Left colon (tissue), 2 donors: ENCODE measurements at regions not wholly inside any gene's neighbourhood (a gene's known extent, or its start where the extent isn't known, plus 50 kb on each side); places are given as distances from the start of the nearest gene placed in this dataset.

Experiments used
- ATAC-seq: fragments of 200-7000 bp; cut with Tn5 transposase; one replicate; pipeline ENCODE4 v1.9.1; 2020; ENCODE audit warnings: mild to moderate bottlenecking, moderate library complexity
- DNase-seq, 2 donors: peaks; one replicate each; pipeline ENCODE4 v3.0.0-alpha.2; 2020
- intact Hi-C, 2 donors: fragments of 100-400 bp; cut with DNase I in 1 of 2; cut with micrococcal nuclease in 1 of 2; formaldehyde crosslinking; loops; one replicate each; pipeline versions ENCODE4 v1.11.2 to v1.14.0; 2022; cut with DNase I, micrococcal nuclease
- donor health status: DM: no; HTN: no; CAD: no.
- donor health status: DM: yes; HTN: yes; CAD: no.

- DNase-seq (no peak), ATAC-seq (no peak)
- intact Hi-C loops = no loop called here
Observed at GRCh38 chr22:34760276-34761008, 305.5 kb upstream of the ISX start.

GRCh38 chr22:34761111-34761510 is 304.8 kb upstream of the ISX start:
- ATAC-seq (no peak), DNase-seq (no peak)
- intact Hi-C loops = no loop called here

- intact Hi-C loops = no loop called here
- ATAC-seq = no peak
Observed at GRCh38 chr22:34763496-34763895, 302.5 kb upstream of the ISX start.

GRCh38 chr22:34765115-34765514 is 300.8 kb upstream of the ISX start:
- no peak for DNase-seq
- ATAC-seq = no peak
- intact Hi-C loops = no loop called here

More at GRCh38 chr22:34763496-34763895, 302.5 kb upstream of the ISX start:
- DNase-seq = no peak

- DNase-seq (no peak), ATAC-seq (no peak)
- intact Hi-C loops = no loop called here
Observed at GRCh38 chr22:34769361-34769760, 296.6 kb upstream of the ISX start.

- DNase-seq = no peak
- intact Hi-C loops = no loop called here
- ATAC-seq = no peak
Observed at GRCh38 chr22:34776817-34777216, 289.1 kb upstream of the ISX start.

- DNase-seq = no peak
- intact Hi-C loops = no loop called here
- ATAC-seq = no peak
Observed at GRCh38 chr22:34781681-34782080, 284.3 kb upstream of the ISX start.

GRCh38 chr22:34783436-34783835 is 282.5 kb upstream of the ISX start:
- intact Hi-C loops = no loop called here
- no peak for DNase-seq
- ATAC-seq = no peak

GRCh38 chr22:34784056-34784455 is 281.9 kb upstream of the ISX start:
- ATAC-seq = no peak
- no peak for DNase-seq
- intact Hi-C loops = no loop called here

- intact Hi-C loops = no loop called here
Observed at GRCh38 chr22:34797826-34798225, 268.1 kb upstream of the ISX start.

GRCh38 chr22:34798605-34799004 is 267.4 kb upstream of the ISX start:
- DNase-seq = no peak
- intact Hi-C loops = no loop called here
- ATAC-seq = no peak

More at GRCh38 chr22:34797826-34798225, 268.1 kb upstream of the ISX start:
- DNase-seq (no peak), ATAC-seq (no peak)

GRCh38 chr22:34800260-34800980 is 265.5 kb upstream of the ISX start:
- DNase-seq = no peak
- no peak for ATAC-seq
- intact Hi-C loops = no loop called here

- DNase-seq = no peak
- intact Hi-C loops = no loop called here
- no peak for ATAC-seq
Observed at GRCh38 chr22:34801221-34801620, 264.7 kb upstream of the ISX start.

- DNase-seq = no peak
- intact Hi-C loops = no loop called here
Observed at GRCh38 chr22:34804091-34804490, 261.9 kb upstream of the ISX start.

GRCh38 chr22:34804604-34805003 is 261.4 kb upstream of the ISX start:
- ATAC-seq (no peak), DNase-seq (no peak)
- intact Hi-C loops = no loop called here

More at GRCh38 chr22:34804091-34804490, 261.9 kb upstream of the ISX start:
- ATAC-seq = no peak

- ATAC-seq (no peak), DNase-seq (no peak)
- intact Hi-C loops = no loop called here
Observed at GRCh38 chr22:34805771-34806170, 260.2 kb upstream of the ISX start.

GRCh38 chr22:34808618-34809017 is 257.3 kb upstream of the ISX start:
- intact Hi-C loops = no loop called here
- DNase-seq = no peak

GRCh38 chr22:34812631-34813030 is 253.3 kb upstream of the ISX start:
- intact Hi-C loops = no loop called here
- DNase-seq (no peak), ATAC-seq (no peak)

More at GRCh38 chr22:34808618-34809017, 257.3 kb upstream of the ISX start:
- ATAC-seq = no peak

- intact Hi-C loops = no loop called here
- no peak for DNase-seq
- ATAC-seq = no peak
Observed at GRCh38 chr22:34814260-34815025, 251.5 kb upstream of the ISX start.

GRCh38 chr22:34829485-34829884 is 236.5 kb upstream of the ISX start:
- ATAC-seq (no peak), DNase-seq (no peak)
- intact Hi-C loops = no loop called here
